ENCODE measurements at regions not wholly inside any gene's neighbourhood (a gene's known extent, or its start where the extent isn't known, plus 50 kb on each side); places are given as distances from the start of the nearest gene placed in this dataset.

GRCh38 chr3:95627697-95628096 lies 1186.7 kb upstream of the EPHA6 start:
- no peak overlapping the region for H3K4me3 ChIP-seq
- DNase-seq (no peak), ATAC-seq (no peak)
- no peak for TF ChIP-seq CTCF (IDR thresholded peaks at IDR 0.05)
- H3K27me3 ChIP-seq, result no peaks in the 10 kb centered on the region
- H3K4me1 ChIP-seq, result no peaks in the 10 kb centered on the region
- intact Hi-C loops (cut with DNase I), result no loop called here
- no peaks in the 10 kb centered on the region for H3K9me3 ChIP-seq
- no peak overlapping the region for H3K27ac ChIP-seq
- WGBS, 2 donors, result 80% methylated on average over 2 of the region's 2 CpGs
- H3K36me3 ChIP-seq, result no peaks in the 10 kb centered on the region

GRCh38 chr3:95629802-95630201 lies 1184.6 kb upstream of the EPHA6 start:
- Histone ChIP-seq H3K4me3 (no peak overlapping the region), H3K36me3 (no peaks in the 10 kb centered on the region), H3K27me3 (no peaks in the 10 kb centered on the region), H3K27ac (no peak overlapping the region), H3K4me1 (no peaks in the 10 kb centered on the region), H3K9me3 (no peaks in the 10 kb centered on the region)
- WGBS, 2 donors, result 60 to 67% methylated on average over 1 of the region's 1 CpG
- no peak for DNase-seq
- no peak for ATAC-seq
- TF ChIP-seq CTCF (IDR thresholded peaks at IDR 0.05), result no peak
- intact Hi-C loops (cut with DNase I), result no loop called here

DNA sequence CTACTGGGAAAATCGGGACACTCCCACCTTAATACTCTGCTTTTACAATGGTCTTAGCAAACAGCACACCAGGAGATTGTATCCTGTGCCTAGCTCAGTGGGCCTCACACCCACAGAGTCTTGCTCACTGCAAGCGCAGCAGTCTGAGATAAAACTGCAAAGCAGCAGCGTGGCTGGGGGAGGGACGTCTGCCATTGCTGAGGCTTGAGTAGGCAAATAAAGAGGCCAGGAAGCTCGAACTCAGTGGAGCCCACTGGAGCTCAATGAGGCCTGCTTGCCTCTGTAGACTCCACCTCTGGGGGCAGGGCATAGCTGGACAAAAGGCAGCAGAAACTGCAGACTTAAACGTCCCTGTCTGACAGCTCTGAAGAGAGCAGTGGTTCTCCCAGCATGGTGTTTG lies 1169.1 kb upstream of the EPHA6 start:
- no peak for ATAC-seq
- DNase-seq, result no peak
- intact Hi-C loops (cut with DNase I), result no loop called here

GRCh38 chr3:95654570-95655362 lies 1159.6 kb upstream of the EPHA6 start:
- Histone ChIP-seq H3K9me3 (peaks cover 0 to 44% (median 0%) of the 10 kb centered on the region in 11 donors), H3K27ac (no peak overlapping the region), H3K4me1 (no peaks in the 10 kb centered on the region), H3K27me3 (no peaks in the 10 kb centered on the region), H3K36me3 (no peaks in the 10 kb centered on the region), H3K4me3 (no peak overlapping the region)
- DNase-seq (no peak), ATAC-seq (no peak)
- no peak for TF ChIP-seq CTCF (IDR thresholded peaks at IDR 0.05)
- intact Hi-C loops (cut with DNase I), result no loop called here
- 80 to 82% methylated on average over 13 of the region's 13 CpGs for WGBS, 2 donors

More for the DNA sequence above, 1169.1 kb upstream of the EPHA6 start:
- 77 to 82% methylated on average over 6 of the region's 6 CpGs for whole genome bisulfite sequencing, 2 donors
- Histone ChIP-seq H3K4me1 (no peaks in the 10 kb centered on the region), H3K27me3 (no peaks in the 10 kb centered on the region), H3K4me3 (no peak overlapping the region), H3K9me3 (peaks cover 0 to 43% (median 0%) of the 10 kb centered on the region in 11 donors), H3K36me3 (no peaks in the 10 kb centered on the region), H3K27ac (no peak overlapping the region)
- TF ChIP-seq CTCF (IDR thresholded peaks at IDR 0.05), result no peak

Measured in heart right ventricle (tissue), 16 donors.